GM11168 (cell line): ENCODE measurements at regions not wholly inside any gene's neighbourhood (a gene's known extent, or its start where the extent isn't known, plus 50 kb on each side); places are given as distances from the start of the nearest gene placed in this dataset.
"Not testable (repeated sequence)": the region's sequence is repeated elsewhere in the genome, so short reads cannot be mapped to it uniquely, and the experiment has no call there.

ENCODE experiments used
- in situ Hi-C: fragments of 300-500 bp; cut with MboI; formaldehyde crosslinking; loops from one replicate; pipeline ENCODE4 v1.12.0; 2022; ENCODE audit warnings: low sequenced_read_pairs; ENCODE audit not compliant: unreplicated experiment

- in situ Hi-C loops = no loop called here
Measured at GRCh38 chr17:34012709-34013375, 242.2 kb upstream of the CCL2 start.

GRCh38 chr17:34015253-34015652 is 239.8 kb upstream of the CCL2 start:
- in situ Hi-C loops = no loop called here

- in situ Hi-C loops = no loop called here
Measured at GRCh38 chr17:34024386-34024785, 230.7 kb upstream of the CCL2 start.

- in situ Hi-C loops = no loop called here
Measured at GRCh38 chr17:34024806-34025551, 230.1 kb upstream of the CCL2 start.

GRCh38 chr17:34030601-34031000 is 224.5 kb upstream of the CCL2 start:
- in situ Hi-C loops = not testable (repeated sequence)

GRCh38 chr17:34032305-34032704 is 222.8 kb upstream of the CCL2 start:
- in situ Hi-C loops = not testable (repeated sequence)

GRCh38 chr17:34038786-34039185 is 216.3 kb upstream of the CCL2 start:
- in situ Hi-C loops = not testable (repeated sequence)

- in situ Hi-C loops = not testable (repeated sequence)
Measured at GRCh38 chr17:34039213-34039612, 215.9 kb upstream of the CCL2 start.

- in situ Hi-C loops = not testable (repeated sequence)
Measured at GRCh38 chr17:34039759-34040555, 215.1 kb upstream of the CCL2 start.

GRCh38 chr17:34045990-34046389 is 209.1 kb upstream of the CCL2 start:
- in situ Hi-C loops = no loop called here

- in situ Hi-C loops = no loop called here
Measured at GRCh38 chr17:34051046-34051445, 204.0 kb upstream of the CCL2 start.

- in situ Hi-C loops = no loop called here
Measured at GRCh38 chr17:34054495-34054894, 200.6 kb upstream of the CCL2 start.

- in situ Hi-C loops = no loop called here
Measured at GRCh38 chr17:34055606-34056005, 199.5 kb upstream of the CCL2 start.

- in situ Hi-C loops = no loop called here
Measured at GRCh38 chr17:34059423-34060220, 195.5 kb upstream of the CCL2 start.

GRCh38 chr17:34066528-34066927 is 188.6 kb upstream of the CCL2 start:
- in situ Hi-C loops = no loop called here

- in situ Hi-C loops = no loop called here
Measured at GRCh38 chr17:34067011-34067410, 188.1 kb upstream of the CCL2 start.

- in situ Hi-C loops = no loop called here
Measured at GRCh38 chr17:34068571-34068970, 186.5 kb upstream of the CCL2 start.

- in situ Hi-C loops = no loop called here
Measured at GRCh38 chr17:34070712-34071111, 184.4 kb upstream of the CCL2 start.

- in situ Hi-C loops = no loop called here
Measured at GRCh38 chr17:34071886-34072420, 183.1 kb upstream of the CCL2 start.

- in situ Hi-C loops = no loop called here
Measured at GRCh38 chr17:34075076-34075475, 180.0 kb upstream of the CCL2 start.
